Body of pancreas (tissue), 4 donors: ENCODE measurements at regions not wholly inside any gene's neighbourhood (a gene's known extent, or its start where the extent isn't known, plus 50 kb on each side); places are given as distances from the start of the nearest gene placed in this dataset.

ENCODE experiments used
- POLR2A ChIP-seq, 3 donors: fragments of 450-650 bp; IDR thresholded peaks; one replicate each; pipeline ENCODE4 v1.6.1; 2016; ENCODE audit warnings: antibody characterized with exemption in 3 of 3, mild to moderate bottlenecking in 2 of 3
- TF ChIP-seq, protein P1 (sequence below), 7 experiments: fragments of 450-650 bp in 4 of 7; fragments of 200-600 bp in 3 of 7; sonication (generic) in 3 of 7; IDR thresholded peaks; one replicate each; pipeline ENCODE4 v1.5.1; 2016 to 2019; ENCODE audit warnings: antibody characterized with exemption in 7 of 7

DNA sequence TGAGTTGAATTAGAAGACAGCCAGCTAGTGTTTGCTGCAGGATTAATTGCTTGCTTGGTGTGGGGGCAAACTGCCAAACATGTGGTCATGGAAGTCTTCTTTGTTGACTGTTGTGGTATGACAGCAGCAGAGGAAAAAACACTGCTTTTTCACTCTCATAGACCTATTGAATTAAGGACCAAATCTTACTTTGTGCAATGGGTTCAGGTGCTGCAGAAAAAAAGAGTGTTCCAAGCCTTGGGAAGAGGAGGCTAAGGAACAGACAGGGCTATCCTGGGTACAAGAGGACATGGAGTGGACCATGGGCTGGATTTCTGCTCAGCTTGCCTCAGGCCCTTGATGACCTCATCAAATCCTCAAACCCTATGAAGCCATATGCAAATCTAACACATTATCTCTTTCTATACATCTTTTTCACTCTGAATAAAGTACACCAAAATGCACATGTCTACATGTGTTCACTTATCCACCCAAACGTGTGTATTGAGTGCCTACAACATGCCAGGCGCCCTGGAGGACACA lies 61.5 kb downstream of the SIPA1L2 start:
- TF ChIP-seq, protein P1, sequence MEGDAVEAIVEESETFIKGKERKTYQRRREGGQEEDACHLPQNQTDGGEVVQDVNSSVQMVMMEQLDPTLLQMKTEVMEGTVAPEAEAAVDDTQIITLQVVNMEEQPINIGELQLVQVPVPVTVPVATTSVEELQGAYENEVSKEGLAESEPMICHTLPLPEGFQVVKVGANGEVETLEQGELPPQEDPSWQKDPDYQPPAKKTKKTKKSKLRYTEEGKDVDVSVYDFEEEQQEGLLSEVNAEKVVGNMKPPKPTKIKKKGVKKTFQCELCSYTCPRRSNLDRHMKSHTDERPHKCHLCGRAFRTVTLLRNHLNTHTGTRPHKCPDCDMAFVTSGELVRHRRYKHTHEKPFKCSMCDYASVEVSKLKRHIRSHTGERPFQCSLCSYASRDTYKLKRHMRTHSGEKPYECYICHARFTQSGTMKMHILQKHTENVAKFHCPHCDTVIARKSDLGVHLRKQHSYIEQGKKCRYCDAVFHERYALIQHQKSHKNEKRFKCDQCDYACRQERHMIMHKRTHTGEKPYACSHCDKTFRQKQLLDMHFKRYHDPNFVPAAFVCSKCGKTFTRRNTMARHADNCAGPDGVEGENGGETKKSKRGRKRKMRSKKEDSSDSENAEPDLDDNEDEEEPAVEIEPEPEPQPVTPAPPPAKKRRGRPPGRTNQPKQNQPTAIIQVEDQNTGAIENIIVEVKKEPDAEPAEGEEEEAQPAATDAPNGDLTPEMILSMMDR (IDR thresholded peaks at IDR 0.05): no peak
- no peak for TF ChIP-seq POLR2A (IDR thresholded peaks at IDR 0.05)
